GM06990 (cell line): ENCODE measurements at regions not wholly inside any gene's neighbourhood (a gene's known extent, or its start where the extent isn't known, plus 50 kb on each side); places are given as distances from the start of the nearest gene placed in this dataset.

ENCODE experiments used
- DNase-seq: peaks from one replicate; pipeline ENCODE4 v3.0.0-alpha.2; 2011; ENCODE audit not compliant: insufficient read length; ENCODE audit errors: extremely low read depth
- H3K27me3 ChIP-seq: replicated peaks from 2 replicates; pipeline ENCODE4 v1.6.0; 2011; ENCODE audit warnings: low read length; ENCODE audit not compliant: control insufficient read depth, insufficient read depth
- H3K36me3 ChIP-seq: 2 replicates; pipeline ENCODE4 v1.5.1; 2011; ENCODE audit warnings: low read length; ENCODE audit not compliant: control insufficient read depth, insufficient read depth
- H3K4me3 ChIP-seq: replicated peaks from 2 replicates; pipeline ENCODE4 v1.5.1; 2011; ENCODE audit warnings: low read depth, mild to moderate bottlenecking, control low read depth, low read length
- TF ChIP-seq, protein P1 (sequence below): IDR thresholded peaks from 2 replicates; pipeline ENCODE4 v1.5.1; 2011; ENCODE audit warnings: low read length, control low read depth, mild to moderate bottlenecking, inconsistent platforms; ENCODE audit not compliant: insufficient read depth, poor library complexity, severe bottlenecking

DNA sequence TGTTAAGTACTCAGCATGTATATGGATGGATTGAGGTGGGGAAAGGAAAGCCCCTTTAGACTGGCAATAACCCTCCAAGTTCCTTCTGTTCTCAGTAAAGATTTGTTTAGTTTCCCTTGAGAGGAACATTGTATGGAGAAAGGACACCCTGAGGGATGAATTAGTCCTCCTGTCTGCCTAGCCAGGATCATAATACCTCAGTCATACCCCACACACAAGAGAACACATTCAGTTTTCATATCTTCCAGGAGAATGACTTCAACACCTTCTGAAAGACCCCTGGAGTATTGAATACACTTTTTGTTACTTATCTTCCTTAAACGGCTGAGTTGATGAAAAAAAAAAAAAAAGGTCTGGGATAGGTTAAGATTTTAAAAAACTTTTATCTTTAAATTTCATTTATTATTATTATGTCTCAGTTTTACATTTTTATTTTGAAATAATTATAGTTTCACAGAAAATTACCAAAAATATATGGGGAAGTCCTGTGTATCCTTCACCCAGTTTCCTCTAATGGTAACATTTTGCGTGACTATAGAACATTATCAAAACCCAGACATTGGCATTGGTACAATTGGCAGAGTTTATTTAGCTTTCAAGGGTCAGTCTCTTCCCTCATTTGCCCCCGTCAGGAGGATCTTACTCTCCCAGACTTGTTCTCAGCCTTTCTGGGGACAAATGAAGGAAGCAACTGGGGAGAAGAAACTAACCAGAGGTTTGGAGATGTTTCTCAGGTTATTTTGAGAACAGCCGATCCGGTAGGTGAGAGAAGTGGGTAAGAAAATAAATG is 88.0 kb downstream of the ACTBL2 start:
- TF ChIP-seq, protein P1, sequence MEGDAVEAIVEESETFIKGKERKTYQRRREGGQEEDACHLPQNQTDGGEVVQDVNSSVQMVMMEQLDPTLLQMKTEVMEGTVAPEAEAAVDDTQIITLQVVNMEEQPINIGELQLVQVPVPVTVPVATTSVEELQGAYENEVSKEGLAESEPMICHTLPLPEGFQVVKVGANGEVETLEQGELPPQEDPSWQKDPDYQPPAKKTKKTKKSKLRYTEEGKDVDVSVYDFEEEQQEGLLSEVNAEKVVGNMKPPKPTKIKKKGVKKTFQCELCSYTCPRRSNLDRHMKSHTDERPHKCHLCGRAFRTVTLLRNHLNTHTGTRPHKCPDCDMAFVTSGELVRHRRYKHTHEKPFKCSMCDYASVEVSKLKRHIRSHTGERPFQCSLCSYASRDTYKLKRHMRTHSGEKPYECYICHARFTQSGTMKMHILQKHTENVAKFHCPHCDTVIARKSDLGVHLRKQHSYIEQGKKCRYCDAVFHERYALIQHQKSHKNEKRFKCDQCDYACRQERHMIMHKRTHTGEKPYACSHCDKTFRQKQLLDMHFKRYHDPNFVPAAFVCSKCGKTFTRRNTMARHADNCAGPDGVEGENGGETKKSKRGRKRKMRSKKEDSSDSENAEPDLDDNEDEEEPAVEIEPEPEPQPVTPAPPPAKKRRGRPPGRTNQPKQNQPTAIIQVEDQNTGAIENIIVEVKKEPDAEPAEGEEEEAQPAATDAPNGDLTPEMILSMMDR: no peak
- no peaks in the 10 kb centered on the region for H3K27me3 ChIP-seq
- H3K4me3 ChIP-seq: no peak overlapping the region
- DNase-seq: no peak
- no peaks in the 10 kb centered on the region for H3K36me3 ChIP-seq

DNA sequence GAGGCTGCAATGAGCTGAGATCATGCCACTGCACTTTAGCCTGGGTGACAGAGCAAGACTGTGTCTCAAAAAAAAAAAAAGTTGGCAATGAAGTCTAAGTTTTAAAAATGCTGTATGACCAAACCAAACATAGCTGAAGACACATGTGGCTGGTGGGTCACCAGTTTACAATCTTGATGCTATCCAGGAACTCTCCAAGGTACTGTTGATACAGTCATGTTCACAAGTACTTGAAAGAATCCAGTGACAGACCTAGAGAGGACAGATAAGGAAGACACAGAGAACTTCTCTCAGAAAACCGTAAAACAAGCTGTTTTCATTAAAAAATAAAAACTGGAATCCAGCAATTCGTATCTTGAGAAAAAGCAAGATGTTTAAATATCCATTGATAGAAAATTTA is 95.7 kb downstream of the ACTBL2 start:
- TF ChIP-seq, protein P1: no peak

DNA sequence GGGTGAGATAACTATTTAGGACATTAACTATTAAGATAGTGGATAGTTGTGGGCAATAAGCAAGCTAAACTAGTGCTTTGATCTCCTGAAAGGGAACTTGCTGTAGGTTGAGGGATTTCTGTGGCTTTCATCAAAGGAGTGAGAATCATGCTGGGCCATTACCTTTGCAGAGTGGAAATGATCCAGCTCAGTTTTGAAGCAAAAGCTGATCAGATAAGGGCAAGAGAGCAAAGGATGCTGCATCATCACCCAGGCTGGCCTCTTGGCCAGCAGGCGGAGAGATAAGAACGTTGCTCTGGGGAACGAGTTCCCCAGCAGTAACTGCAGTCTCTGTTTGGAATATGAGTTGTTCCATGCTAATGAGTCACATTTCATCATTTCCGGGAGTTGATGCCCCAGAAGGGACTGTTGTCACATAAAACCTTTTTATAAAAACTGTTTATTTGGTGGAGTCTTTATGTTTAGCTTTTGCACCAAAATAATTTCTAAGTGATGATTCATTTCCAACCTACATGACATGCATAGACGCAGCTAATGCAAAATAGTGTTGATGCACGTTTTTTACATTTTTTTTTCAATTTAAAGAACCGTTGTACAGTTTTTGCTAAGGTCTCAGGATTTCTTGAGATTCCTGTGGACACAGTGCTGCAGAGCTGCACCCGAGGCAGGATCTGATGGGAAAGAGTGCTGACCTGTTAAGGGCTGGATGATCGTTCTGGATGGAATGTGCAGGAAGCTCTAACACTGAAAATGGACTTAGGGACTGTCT is 99.3 kb downstream of the ACTBL2 start:
- no peaks in the 10 kb centered on the region for H3K36me3 ChIP-seq
- TF ChIP-seq, protein P1: no peak
- no peak overlapping the region for H3K4me3 ChIP-seq
- no peak for DNase-seq
- no peaks in the 10 kb centered on the region for H3K27me3 ChIP-seq

More for the DNA sequence above, 95.7 kb downstream of the ACTBL2 start:
- no peak overlapping the region for H3K4me3 ChIP-seq
- DNase-seq: no peak
- no peaks in the 10 kb centered on the region for H3K27me3 ChIP-seq
- H3K36me3 ChIP-seq: no peaks in the 10 kb centered on the region

DNA sequence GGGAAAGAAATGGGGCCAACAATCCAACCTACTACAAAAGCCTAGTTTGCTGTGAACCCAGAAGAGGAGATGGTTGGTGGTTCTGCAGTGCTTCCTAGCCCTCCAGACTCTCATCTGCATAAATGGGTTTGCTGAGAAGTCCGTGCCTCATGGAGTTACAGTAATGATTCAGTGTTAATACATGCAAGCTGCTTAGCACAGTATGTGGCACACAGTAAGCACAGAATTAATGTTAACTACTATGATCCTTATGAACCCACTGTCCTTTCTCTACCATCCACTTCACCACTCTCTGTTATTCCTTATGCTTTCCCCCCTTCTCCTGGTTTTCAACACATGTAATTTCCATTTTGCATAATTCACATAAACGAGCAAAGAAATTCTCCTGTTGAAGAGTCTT is 100.0 kb downstream of the ACTBL2 start:
- no peak for DNase-seq
- no peaks in the 10 kb centered on the region for H3K36me3 ChIP-seq
- TF ChIP-seq, protein P1: no peak
- H3K4me3 ChIP-seq: no peak overlapping the region
- H3K27me3 ChIP-seq: no peaks in the 10 kb centered on the region

DNA sequence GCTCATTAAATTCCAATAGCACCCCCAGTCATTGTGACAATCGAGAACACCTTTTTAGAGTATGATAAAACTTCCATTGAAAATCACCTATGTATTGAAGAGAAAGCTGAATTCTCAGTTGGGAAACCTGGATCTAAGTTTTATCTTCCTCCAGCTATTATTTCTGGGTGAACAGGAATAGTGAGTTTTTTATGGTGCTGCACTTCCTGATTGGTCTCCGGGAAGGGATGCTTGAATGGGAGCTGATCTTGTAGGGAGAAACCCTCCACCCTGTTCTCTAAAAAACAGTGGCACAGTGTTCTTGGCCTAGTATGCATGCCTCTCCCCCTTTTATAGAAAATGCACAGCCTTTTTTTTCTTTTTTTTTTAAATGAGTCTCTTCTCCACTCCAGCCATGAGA is 112.2 kb downstream of the ACTBL2 start:
- no peak for DNase-seq
- no peak overlapping the region for H3K4me3 ChIP-seq
- TF ChIP-seq, protein P1: no peak
- no peaks in the 10 kb centered on the region for H3K36me3 ChIP-seq
- no peaks in the 10 kb centered on the region for H3K27me3 ChIP-seq
